GM12801 (cell line): ENCODE measurements at regions not wholly inside any gene's neighbourhood (a gene's known extent, or its start where the extent isn't known, plus 50 kb on each side); places are given as distances from the start of the nearest gene placed in this dataset.

ENCODE experiments used
- CTCF ChIP-seq: IDR thresholded peaks from one replicate; pipeline ENCODE4 v1.5.1; 2011; ENCODE audit warnings: control low read depth; ENCODE audit not compliant: insufficient read length; ENCODE audit errors: extremely low read depth

DNA sequence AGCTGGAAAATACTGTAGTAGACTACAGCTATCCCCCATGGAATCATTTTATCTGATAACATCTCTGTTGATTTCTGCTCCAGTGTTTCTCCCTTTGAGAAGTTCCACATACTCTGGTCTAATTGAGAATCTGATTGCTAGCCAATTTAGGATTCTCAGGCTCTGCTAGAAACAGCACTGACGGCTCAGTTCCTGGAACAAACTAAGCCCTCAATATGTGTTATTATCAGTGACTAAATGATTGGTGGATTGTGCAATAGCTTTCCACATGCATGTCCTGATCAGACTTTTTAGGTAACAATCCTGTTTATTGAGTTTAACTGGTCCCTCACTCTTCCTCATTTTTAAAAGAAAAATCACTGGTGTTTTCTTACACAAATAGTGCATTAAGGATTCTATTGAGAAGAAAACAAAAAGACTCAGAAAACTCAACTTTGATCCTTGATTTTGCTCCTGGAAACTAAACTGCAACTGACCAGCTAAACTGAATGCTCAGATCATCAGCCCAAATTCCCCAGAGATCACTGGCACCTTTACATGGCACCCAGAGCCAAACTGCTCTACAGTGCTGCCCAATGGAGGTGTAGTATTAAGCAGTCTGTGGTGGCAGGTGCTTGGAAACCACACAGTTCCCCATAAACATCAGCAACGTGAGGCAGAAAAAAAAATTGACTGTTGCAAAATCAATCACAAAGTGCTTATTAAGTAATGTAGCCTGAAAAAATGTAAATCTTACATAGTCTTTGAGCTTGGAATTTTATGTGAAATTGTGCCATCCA is 423.7 kb downstream of the TOX3 start:
- TF ChIP-seq CTCF, result no peak

DNA sequence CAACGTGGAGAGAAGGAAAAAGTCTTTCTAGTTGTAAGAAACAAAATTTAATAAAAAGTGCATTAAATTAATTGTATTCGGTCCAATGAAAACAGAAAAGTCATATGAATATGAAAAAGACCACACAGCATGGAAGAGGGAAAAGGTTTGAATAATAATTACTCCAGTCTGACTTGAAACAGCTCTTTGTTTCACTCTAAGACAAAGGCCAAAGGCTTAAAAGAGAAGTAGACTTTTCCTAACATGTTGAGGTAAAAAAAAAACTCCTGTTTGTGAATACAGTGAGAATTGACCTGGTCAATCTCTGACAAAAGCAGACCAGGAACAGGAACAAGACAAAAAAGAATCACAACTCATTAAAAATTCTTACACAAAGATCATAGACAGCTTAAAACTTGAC is 429.8 kb downstream of the TOX3 start:
- TF ChIP-seq CTCF, result no peak

DNA sequence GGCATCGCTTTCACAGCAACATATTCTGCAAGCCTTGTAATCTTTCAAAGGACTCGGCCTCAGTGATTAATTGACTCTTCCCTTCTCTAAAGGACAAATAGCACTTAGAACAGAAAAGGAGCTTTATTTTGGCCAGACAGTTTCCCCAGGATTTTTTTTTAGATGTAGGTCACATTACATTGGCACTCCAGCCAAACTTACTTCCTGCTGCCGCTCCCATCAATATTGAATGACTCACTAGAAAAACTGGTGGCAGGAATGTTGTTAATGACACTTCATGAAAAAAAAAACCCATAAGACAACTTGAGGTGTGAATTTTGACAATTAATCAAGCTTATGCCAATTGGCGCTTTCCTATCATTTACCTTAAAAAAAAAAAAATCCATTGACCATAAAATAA is 432.6 kb downstream of the TOX3 start:
- no peak for TF ChIP-seq CTCF

- no peak for TF ChIP-seq CTCF
These were observed 433.3 kb downstream of the TOX3 start for GRCh38 chr16:52113533-52114183.

DNA sequence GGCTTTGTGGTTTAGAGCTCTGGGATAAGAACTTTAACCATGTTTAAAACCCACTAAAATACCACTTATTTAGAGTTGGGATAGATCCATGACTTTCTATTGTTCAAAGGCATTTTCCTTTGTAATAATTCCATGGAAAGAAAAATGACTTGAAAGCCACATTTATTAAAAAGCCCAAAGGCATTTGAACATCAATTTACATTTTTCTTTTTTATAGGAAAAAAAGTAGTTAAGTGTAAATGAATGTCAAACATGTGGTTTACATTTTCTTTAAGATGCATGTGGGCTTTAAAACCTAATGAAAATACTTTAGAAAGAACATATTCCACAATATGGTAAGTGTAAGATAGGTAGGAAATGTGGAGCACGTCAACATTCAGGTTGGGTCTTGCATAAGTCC is 443.2 kb downstream of the TOX3 start:
- TF ChIP-seq CTCF, result no peak

- no peak for TF ChIP-seq CTCF
These were observed 445.7 kb downstream of the TOX3 start for GRCh38 chr16:52101246-52101645.

DNA sequence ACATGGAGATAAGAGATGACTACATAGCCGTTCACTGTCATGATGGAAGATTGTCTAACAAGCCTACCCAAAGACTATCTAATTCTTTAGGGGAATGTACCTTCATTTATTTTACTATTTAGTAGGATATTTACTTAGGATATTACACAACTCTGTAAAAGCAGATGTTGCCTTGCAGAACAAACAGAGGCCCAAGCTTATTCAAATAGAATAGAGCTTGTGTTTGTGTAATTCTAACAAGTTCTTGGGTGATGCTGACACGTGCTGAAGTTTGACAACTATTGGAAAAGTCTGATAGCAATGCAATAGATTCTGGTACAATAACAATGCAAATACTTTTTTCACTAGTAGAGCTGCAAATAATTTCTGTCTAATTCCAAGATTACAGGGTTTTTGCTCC is 447.6 kb downstream of the TOX3 start:
- TF ChIP-seq CTCF, result no peak
